OCI-LY1 (cell line): ENCODE measurements at regions not wholly inside any gene's neighbourhood (a gene's known extent, or its start where the extent isn't known, plus 50 kb on each side); places are given as distances from the start of the nearest gene placed in this dataset.

Experiments
- CTCF ChIP-seq: fragments of 200-600 bp; sonication (generic), shearing (Covaris generic); IDR thresholded peaks from 2 replicates; pipeline ENCODE4 v1.5.1; 2017; ENCODE audit warnings: mild to moderate bottlenecking, antibody characterized with exemption, low read length, moderate library complexity, mixed read lengths
- EZH2 ChIP-seq: fragments of 200-600 bp; sonication (generic), shearing (Covaris generic); IDR thresholded peaks from 2 replicates; pipeline ENCODE4 v1.8.0; 2017; ENCODE audit warnings: borderline replicate concordance, mixed run types, mild to moderate bottlenecking, antibody characterized with exemption, low read length, moderate library complexity, mixed read lengths

- TF ChIP-seq CTCF: no peak
- no peak for TF ChIP-seq EZH2
These were observed 716.4 kb downstream of the AMY1C start for GRCh38 chr1:104466068-104466467.
